Heart left ventricle (tissue), 13 donors: ENCODE measurements at regions not wholly inside any gene's neighbourhood (a gene's known extent, or its start where the extent isn't known, plus 50 kb on each side); places are given as distances from the start of the nearest gene placed in this dataset.

Experiments used
- CTCF ChIP-seq, 12 donors: fragments of 200-600 bp; sonication (generic) in 4 of 12; IDR thresholded peaks; one replicate each; pipeline versions ENCODE4 v1.5.0 to v1.8.0; 2018 to 2022; ENCODE audit warnings: antibody characterized with exemption in 12 of 12, mild to moderate bottlenecking in 5 of 12
- POLR2A ChIP-seq, 2 donors: fragments of 450-650 bp; IDR thresholded peaks; one replicate each; pipeline ENCODE4 v1.6.1; 2017; ENCODE audit warnings: antibody characterized with exemption in 2 of 2, mild to moderate bottlenecking in 2 of 2, moderate library complexity in 2 of 2
- donor health status: ischemic (EF 13 %, LVEDD 7.1; RV severe dilation, severe dysfunction).
- donor health status: DM: no; HTN: yes; CAD: no.
- donor health status: DM: no; HTN: no; CAD: no.
- donor health status: ischemic (EF 25% LVEDD 6.9; RV normal size, moderate dysfunction).
- donor health status: ischemic (EF 25% LVEDD 5.7; RV mildly dilated, moderate dysfunction).
- donor health status: ischemic (EF 35%, LVEDD 5.7; RV mildly dilated, moderate dysfunction).
- donor health status: nonischemic (EF 11% LVEDD 7.7; RV severe dilation, severe dysfunction).
- donor health status: DM: yes; HTN: yes; CAD: no.
- donor health status: PGD.
- donor health status: ischemic (EF 29% LVEDD 5.4; RV normal size, mild dysfunction).
- donor health status: nonischemic (EF 23%, LVEDD 6.1; RV moderate dilation, normal function).

- no peak for TF ChIP-seq CTCF (IDR thresholded peaks at IDR 0.05)
- TF ChIP-seq POLR2A (IDR thresholded peaks at IDR 0.05), result no peak
These were observed 482.8 kb upstream of the NAALADL2 start for GRCh38 chr3:174376346-174376745.
